GM18870 (cell line): ENCODE measurements at regions not wholly inside any gene's neighbourhood (a gene's known extent, or its start where the extent isn't known, plus 50 kb on each side); places are given as distances from the start of the nearest gene placed in this dataset.

Source experiments
- ATAC-seq: cut with Tn5 transposase; IDR thresholded peaks from one replicate; pipeline ENCODE4 v1.9.1; 2021; ENCODE audit warnings: moderate library complexity; ENCODE audit not compliant: unreplicated experiment

DNA sequence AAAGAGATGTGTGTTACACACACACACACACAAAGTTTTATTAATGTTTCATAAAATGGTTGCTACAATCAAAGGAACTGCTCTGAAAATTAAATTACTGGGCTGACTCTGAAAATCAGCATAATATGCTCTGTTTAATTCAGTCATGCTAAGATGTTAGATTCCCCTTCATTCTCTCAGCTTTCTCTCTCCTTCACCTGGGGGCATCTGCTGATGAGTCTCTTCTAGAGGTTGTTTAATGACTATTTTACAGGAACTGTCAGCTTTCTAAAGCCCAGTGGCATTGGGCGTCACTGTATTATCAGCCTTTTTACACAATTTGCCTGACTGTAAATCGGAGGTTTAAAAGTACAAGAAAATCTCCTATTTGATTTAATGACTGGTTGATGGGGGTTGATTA, 559.7 kb upstream of the POU3F2 start:
- ATAC-seq = no peak

DNA sequence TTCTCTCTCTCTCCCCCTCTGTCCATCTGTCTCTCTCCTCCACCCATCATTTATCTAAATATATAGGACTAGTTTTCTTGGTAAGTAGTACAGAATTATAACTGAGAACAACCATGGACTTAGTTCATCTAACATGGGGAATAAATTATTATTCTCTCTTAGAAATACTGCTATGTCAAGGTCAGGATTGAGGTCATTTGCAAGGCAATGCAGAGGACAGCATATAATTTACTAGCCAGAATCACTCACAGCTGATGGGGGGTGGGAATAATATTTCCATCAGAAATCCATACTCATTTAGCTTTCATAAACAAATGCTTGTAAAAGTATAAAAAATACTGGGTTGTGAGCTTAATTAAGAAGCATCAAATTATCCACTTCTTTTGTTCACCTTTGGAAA, 553.9 kb upstream of the POU3F2 start:
- ATAC-seq = no peak

DNA sequence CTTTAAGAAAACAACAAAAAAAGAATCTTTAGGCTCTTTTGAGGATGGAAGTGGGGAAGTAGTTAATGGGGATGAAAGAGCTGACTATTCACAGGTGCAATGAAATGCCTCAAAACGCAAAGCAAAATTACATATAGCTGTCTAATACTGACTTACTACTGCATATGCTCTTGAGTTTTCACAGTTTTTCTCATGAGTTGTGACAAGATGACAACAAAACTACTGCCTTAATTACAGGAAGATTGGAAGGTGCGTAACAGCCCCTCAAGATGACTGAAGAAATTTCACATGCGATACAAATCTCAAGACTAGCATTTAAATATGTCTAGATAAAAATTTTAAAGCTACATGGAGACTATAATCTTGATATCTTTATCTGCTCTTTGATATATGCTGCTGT, 547.8 kb upstream of the POU3F2 start:
- no peak for ATAC-seq

DNA sequence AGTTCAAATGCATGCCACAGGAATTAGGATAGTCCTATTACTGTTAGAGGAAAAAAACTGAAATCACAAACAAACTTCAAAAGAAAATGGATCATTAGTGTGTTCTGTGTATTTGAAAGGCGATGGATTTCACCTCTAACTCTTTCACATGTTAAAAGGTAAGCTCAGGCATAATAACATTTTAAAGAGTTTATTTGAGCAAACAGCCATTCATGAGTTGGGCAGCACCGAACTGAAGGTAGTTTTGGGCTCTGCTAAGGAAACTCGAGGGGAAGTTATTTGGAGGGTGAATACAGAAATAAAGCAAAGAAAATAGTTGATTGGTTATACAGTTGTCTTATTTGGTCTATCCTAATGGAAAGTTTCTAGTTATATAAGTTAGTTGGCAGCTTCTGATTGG, 546.5 kb upstream of the POU3F2 start:
- no peak for ATAC-seq

- no peak for ATAC-seq
Observed at GRCh38 chr6:98292810-98293209, 541.6 kb upstream of the POU3F2 start.

DNA sequence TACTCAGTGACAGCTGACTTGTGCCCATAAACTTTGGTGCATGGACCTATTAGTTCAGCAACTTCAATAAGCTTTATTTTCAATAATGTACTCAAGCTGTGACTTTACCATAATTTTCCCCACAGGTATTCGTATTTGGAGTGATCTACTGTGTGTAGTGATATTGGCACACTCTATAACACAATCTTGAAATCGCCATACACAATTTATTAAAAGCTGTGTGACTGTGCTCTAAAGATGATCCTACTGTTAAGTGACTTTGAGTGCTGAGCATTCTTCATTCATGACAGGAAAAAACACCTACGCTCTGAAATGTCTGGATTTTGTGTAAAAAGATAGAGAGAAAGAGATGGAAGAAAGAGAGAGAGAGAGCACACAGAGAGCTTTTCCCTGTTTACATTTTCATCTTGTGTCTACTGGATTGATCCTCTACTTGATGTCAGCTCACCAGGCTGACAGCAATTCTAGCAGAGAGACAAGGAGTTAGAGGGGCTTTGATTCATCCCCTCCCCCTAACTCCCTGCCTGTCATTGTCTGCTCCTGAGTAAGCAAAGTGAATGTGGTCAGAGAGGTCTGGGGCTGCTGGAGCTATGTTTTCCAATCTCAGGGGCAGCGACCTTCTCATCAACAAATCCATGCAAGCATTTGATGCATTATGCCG, 538.7 kb upstream of the POU3F2 start:
- no peak for ATAC-seq

GRCh38 chr6:98308564-98308963, 525.8 kb upstream of the POU3F2 start:
- no peak for ATAC-seq

DNA sequence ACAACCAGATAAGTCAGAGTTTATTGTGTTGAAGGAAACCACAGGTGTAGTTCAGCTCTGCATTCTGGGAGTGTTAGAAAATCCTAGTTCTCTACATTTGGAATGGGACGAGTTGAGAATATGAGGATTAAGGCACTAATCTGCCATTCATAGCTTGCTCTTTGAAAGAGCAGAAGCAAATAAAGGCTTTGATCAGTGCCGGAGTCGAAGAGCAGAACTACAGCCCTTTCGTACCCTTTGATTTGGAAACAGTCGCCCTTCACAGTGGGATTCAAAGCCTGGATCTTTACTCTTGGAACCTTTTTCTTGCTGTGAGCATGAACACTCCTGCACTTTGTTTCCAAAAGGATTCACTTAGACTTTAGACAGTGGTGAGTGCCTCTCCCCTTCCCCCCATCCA, 523.9 kb upstream of the POU3F2 start:
- ATAC-seq = no peak

DNA sequence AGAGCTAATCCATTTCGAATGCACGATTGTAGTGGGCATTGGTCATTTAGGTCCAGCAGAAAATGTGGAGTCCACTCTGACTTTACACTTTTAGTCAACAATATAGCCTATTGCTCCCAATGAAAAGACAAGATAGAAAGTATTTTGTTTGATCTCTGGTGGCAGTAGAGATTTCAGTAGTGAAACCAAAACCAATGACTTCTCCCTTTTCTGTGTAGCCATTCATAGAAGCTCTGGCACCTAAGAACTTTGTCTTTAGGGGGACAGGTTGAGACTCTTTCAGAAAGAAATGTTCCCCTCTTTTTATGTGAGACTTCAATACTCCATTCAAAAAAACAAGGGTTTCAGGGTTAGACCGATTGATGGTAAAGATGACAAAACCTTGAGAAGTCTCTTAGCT, 510.8 kb upstream of the POU3F2 start:
- ATAC-seq = peak; percentile 93

GRCh38 chr6:98324446-98324845, 509.9 kb upstream of the POU3F2 start:
- ATAC-seq = no peak

GRCh38 chr6:98325366-98325765, 509.0 kb upstream of the POU3F2 start:
- no peak for ATAC-seq

GRCh38 chr6:98333273-98333672, 501.1 kb upstream of the POU3F2 start:
- no peak for ATAC-seq

DNA sequence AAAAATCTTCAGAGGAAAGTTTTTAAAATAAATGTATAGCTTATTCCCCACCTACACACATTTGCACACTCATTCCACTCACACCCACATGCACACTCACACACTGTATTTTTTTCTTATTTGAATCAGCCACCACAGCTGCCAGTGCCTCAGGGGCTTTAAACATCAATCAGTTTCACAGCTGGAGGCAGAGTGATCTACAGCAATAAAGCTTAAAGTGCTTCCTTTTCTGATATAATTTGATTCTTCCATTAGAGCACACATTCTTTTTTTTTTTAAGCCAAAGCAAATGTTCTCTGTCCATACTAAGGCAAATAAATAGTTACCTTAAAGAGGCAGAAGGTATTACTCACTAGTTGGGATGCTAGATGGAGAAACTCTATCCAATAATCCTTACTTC, 498.8 kb upstream of the POU3F2 start:
- no peak for ATAC-seq

GRCh38 chr6:98339506-98339905, 494.9 kb upstream of the POU3F2 start:
- ATAC-seq = no peak

DNA sequence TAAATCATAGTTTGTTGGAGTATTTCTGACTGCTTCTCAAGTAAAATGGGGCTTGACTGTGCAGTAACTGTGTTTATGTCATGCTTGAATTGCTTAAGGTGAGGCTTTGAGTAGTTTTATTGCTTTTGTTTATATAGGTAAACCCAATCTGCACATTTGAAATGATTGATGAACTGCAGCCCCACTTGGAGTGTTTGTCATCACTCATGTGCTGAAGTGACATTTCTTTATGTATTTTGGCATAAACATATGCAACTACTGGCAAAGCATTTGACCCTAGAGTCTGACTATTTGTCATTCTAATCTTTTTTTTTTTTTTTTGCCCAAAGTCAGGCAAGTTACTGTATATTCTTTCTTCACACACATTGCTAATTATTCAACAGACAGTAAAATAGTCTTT, 491.4 kb upstream of the POU3F2 start:
- no peak for ATAC-seq

GRCh38 chr6:98343797-98344196, 490.6 kb upstream of the POU3F2 start:
- no peak for ATAC-seq

GRCh38 chr6:98352348-98352747, 482.0 kb upstream of the POU3F2 start:
- ATAC-seq = no peak

DNA sequence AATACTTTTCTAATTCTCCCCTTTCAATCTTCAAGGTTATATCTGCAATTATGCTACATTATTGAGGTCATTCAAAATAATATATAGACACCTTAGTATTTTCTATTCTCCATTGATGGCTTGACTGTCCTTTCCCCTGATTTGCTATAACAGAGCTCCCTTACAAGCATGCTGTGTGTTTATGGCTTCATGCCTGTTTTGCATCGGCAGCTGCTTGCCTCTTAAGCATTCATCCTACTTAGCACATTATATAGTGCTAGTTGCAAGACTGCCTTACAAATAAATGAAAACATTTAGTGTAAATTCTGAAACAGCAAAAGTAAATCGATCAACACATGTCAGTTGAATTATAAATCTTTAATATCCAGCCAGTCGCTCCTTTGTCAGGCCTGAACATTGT, 476.2 kb upstream of the POU3F2 start:
- ATAC-seq = no peak

DNA sequence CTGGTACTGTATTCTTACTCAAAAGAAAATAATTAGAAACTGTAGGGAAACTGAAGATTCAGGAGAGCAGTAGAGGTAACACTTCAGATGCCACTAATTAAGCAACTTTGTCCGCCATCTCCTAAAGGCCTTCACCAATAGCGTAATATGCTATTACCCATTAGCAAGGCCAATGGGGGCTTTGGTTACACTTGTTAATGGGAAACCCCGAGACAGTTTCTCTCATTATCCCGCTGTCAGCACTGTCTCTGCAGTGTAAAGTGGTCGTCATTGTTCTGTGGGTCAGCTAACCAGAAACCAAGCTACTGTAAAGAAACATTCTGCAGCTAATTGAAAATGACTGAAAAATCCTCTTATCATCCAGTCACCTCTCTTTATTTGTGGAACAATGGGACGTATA, 468.0 kb upstream of the POU3F2 start:
- ATAC-seq = no peak

- ATAC-seq = no peak
Observed at GRCh38 chr6:98380589-98380988, 453.8 kb upstream of the POU3F2 start.

- ATAC-seq = no peak
Observed at GRCh38 chr6:98382246-98382645, 452.1 kb upstream of the POU3F2 start.

DNA sequence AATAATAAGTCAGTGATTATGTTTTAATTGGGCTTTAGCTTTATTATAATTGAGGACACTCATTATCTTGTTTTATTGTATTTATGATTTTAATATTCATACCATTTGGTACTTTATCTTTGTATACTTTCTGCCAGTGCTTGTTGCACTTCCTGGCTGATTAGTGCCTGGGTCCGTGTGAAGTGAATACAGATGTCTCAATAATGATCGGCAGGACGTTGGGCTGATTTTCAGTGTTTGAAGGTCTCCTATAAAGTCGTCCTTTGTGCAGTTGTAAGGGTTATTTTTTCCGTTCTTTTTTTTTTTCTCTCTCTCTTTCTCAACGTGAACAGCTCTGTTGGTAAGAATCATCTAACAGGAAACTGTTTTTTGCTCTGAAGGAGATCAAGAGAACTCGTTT, 450.0 kb upstream of the POU3F2 start:
- ATAC-seq = no peak

DNA sequence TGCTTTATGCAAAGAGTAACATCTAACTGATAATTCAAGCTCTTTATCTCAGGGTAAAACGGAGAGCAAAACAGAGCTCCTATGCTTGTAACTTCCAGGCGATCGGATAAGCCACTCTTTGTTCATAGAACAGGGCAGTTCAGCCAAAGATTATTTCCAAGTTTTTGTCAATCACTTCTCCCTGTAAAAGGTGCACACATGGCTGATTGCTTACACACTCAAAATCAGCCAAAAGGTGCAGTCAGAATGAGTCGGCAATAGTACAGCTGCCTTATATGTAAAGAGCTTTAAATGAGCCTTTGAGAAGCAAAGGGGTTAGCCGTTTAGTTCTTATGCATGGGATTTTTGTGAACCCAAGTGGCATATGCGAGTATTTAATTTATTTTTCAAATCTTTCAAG, 449.6 kb upstream of the POU3F2 start:
- ATAC-seq = no peak
